ENCODE measurements at regions not wholly inside any gene's neighbourhood (a gene's known extent, or its start where the extent isn't known, plus 50 kb on each side); places are given as distances from the start of the nearest gene placed in this dataset.

DNA sequence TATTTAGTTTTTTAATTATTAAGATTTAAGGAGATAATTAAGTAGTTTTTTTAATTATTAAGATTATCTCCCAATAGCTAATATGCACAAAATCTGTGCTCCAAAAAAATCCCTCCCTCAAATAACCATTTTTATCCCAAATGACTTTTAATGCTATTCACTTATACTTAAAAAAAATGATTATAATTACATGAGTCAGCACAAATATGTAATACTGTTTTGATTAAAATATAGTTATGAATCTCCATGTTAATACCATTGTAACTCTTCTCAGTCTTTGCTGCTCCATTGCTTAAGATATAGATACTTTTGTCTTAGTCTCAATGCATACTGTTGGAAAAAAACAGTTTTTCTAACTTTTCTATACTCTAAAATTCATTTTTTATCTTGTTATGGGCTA lies 1121.1 kb upstream of the ADGRL3 start:
- DNase-seq, result no peak
- intact Hi-C loops (cut with DNase I), result no loop called here

GRCh38 chr4:60081839-60082238 lies 1118.3 kb upstream of the ADGRL3 start:
- peak in 1 of 10 donors; percentile 57 for DNase-seq
- intact Hi-C loops (cut with DNase I), result no loop called here

DNA sequence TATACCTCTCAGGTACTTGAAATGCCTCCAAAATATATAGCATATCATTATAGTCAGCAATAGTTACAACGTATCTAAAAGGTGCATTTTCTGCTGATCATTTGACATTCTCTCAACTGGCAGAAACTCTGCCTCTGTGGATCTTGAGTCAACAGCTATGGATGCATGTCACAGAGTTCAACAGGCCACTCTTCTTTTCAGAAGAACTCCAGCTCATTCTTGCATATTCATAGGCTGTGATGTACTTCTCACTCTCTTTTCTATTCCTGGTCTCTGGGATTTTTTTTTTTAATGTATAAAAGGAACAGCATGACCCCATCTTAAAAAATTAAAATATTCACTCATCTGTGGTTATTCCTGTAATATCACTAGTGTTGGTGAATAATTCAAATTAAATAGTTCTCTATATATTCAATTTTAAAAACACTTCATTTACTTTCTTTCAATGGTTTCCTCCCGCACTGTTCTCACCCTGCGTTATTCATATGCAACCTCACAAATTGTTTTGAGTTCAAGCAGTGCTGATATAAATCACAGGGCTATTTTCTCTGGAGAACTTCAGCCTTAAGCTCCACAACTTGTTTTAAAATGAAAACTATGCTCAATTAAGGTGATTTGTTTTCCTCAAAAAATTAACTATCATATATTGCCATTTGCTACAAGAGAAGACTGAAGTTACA lies 1111.2 kb upstream of the ADGRL3 start:
- intact Hi-C loops (cut with DNase I), result no loop called here
- DNase-seq, result no peak

- DNase-seq, result no peak
- intact Hi-C loops (cut with DNase I), result no loop called here
These were observed 1110.4 kb upstream of the ADGRL3 start for GRCh38 chr4:60089546-60090273.

GRCh38 chr4:60096676-60097075 lies 1103.5 kb upstream of the ADGRL3 start:
- no peak for DNase-seq
- intact Hi-C loops (cut with DNase I), result no loop called here

- intact Hi-C loops (cut with DNase I), result no loop called here
- DNase-seq, result no peak
These were observed 1083.5 kb upstream of the ADGRL3 start for GRCh38 chr4:60116592-60116991.

DNA sequence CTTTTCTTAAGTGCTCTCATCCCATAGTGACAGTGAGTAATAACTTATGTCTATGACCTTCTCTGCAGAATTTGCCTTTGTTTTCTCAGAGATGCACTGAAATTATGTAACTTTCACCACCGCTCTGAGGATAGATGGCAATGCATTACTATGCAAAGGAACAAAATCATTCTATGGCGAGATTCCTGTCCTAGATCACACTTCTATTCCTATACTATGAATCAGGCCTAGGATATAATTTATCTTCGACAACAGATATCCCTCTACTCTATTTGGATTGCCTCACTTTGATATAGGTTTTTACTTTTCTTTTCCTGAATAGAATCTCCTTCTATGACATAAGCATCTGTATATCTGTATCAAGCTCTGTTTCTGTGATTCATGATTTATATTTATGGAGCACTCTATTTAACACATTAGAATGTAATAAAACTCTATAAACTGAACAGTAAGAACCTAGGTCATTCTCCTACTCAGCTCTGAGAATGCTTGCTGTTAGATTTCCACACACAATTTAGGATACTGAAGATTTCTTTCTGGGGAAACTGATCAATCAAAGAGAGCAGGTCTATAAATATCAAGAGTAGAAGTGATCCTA lies 1082.3 kb upstream of the ADGRL3 start:
- DNase-seq, result no peak
- intact Hi-C loops (cut with DNase I), result no loop called here

- intact Hi-C loops (cut with DNase I), result no loop called here
- DNase-seq, result no peak
These were observed 1077.3 kb upstream of the ADGRL3 start for GRCh38 chr4:60122820-60123219.

DNA sequence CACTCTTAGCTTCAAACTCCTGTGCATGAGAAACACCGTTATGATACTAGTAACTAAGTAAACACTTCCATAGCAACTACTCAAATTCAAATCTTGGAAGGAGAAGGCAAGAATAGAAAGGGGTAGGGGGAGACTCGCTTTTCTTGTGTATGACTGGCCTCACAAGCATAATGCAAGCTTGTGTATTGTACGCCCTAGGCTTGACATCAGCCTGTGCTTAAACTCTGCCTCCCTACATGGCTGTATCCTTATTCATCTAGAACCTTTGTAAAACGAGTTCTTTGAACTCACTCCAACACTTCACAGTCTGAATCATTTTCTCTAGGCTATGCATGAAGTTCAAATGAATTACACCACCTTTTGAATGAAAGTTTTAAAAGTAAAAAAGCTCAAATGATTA lies 1071.2 kb upstream of the ADGRL3 start:
- DNase-seq, result no peak
- intact Hi-C loops (cut with DNase I), result no loop called here

GRCh38 chr4:60129740-60130139 lies 1070.4 kb upstream of the ADGRL3 start:
- intact Hi-C loops (cut with DNase I), result no loop called here
- no peak for DNase-seq

DNA sequence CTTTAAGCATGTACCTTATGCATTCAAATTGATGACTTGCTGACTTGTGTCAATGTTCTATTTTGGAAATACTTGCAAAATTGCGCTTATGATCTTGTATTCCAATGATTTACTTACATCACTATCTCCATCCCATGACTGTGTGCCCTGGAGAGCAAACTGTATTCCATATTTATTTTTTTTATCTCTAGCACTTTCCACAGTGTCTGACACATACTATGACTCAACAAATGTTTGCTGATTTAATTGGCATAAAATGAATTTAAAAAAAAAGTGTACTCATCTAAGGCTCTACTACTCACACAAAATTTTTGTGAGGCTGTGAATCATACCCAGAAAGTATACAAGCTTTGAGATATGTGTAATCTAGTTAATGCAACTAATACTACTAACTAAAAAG lies 1066.8 kb upstream of the ADGRL3 start:
- intact Hi-C loops (cut with DNase I), result no loop called here
- no peak for DNase-seq

- intact Hi-C loops (cut with DNase I), result no loop called here
- DNase-seq, result no peak
These were observed 1066.0 kb upstream of the ADGRL3 start for GRCh38 chr4:60134099-60134498.

DNA sequence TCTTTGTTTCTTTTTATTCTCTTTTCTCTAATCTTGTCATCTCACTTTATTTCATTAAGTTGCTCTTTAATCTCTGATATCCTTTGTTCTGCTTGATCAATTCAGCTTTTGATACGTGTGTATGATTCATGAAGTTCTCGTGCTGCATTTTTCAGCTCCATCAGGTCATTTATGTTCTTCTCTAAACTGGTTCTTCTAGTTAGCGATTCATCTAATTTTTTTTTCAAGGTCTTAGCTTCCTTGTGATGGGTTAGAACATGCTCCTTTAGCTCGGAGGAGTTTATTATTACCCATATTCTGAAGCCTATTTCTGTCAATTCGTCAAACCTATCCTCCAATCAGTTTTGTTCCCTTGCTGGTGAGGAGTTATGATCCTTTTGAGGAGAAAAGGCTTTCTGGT lies 1045.0 kb upstream of the ADGRL3 start:
- intact Hi-C loops (cut with DNase I), result no loop called here
- DNase-seq, result no peak

DNA sequence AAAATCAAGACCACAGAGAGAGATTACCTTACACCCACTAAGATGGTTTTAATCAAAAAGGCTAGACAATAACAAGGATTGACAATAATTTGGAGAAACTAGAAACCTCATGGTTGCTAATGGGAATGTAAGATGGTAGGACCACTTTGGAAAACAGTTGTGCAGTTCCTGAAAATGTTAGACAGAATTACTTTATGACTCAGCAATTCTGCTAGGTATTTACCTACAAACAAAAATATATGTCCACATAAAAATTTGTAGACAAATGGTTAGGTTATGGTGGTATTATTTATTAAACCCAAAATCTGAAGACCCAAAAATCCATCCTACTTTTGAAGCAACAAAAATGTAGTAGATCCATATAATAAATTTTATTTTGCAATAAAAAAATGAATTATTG lies 1027.0 kb upstream of the ADGRL3 start:
- intact Hi-C loops (cut with DNase I), result no loop called here
- no peak for DNase-seq

- DNase-seq, result peak in 2 of 10 donors; percentile 55 to 63
- intact Hi-C loops (cut with DNase I), result no loop called here
These were observed 1026.4 kb upstream of the ADGRL3 start for GRCh38 chr4:60173718-60174117.

GRCh38 chr4:60175241-60175640 lies 1024.9 kb upstream of the ADGRL3 start:
- intact Hi-C loops (cut with DNase I), result no loop called here
- no peak for DNase-seq

DNA sequence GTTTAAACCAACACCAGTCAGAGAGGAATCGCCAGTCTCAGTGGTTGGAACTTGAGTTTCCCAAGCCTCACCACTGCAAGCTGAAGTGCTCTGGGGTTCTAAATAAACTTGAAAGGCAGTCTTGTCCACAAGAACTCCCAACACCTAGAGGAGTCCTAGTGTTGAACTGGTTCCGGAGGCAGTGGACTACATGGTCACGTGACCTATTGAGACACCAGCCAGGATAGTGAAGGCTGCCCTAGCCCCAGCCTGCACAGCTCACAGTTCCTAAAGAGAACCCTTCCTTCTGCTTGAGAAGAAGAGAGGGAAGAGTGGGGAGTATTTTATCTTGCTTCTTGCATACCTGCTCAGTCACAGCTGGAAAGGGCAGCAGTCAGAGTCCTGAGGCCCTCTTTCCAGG lies 1012.7 kb upstream of the ADGRL3 start:
- no peak for DNase-seq
- intact Hi-C loops (cut with DNase I), result no loop called here

- intact Hi-C loops (cut with DNase I), result no loop called here
- no peak for DNase-seq
These were observed 1010.8 kb upstream of the ADGRL3 start for GRCh38 chr4:60189286-60189685.

- intact Hi-C loops (cut with DNase I), result no loop called here
- no peak for DNase-seq
These were observed 1005.9 kb upstream of the ADGRL3 start for GRCh38 chr4:60194214-60194613.

DNA sequence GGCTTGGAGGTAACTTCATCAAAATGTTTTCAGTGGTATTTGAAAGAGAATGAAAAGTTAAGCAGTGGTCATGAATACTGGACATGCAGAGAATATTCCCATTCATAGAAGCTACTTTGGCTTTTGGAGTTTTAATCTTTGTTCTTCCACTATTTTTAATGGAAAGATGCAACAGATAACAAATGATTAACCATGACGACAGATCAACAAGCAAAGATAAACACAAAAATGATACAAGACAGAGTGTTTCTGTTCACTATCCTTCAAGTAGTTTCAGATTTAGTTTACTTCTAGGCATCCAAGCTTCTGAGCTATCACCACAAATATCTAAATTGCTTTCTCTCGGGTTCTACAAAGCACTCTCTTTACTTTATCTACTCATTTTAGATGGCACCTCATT lies 1004.9 kb upstream of the ADGRL3 start:
- intact Hi-C loops (cut with DNase I), result no loop called here
- DNase-seq, result no peak

- intact Hi-C loops (cut with DNase I), result loop anchor here (1.0 kb wide), 1 partner anchor 954 kb away; no protein-coding TSS in a partner anchor
- DNase-seq, result peak in 6 of 10 donors; percentile 21 to 61 (median 48)
These were observed 999.0 kb upstream of the ADGRL3 start for GRCh38 chr4:60201052-60201673.
